HG03025 (cell line): ENCODE measurements at regions not wholly inside any gene's neighbourhood (a gene's known extent, or its start where the extent isn't known, plus 50 kb on each side); places are given as distances from the start of the nearest gene placed in this dataset.

Source experiments
- ATAC-seq: cut with Tn5 transposase; IDR thresholded peaks from one replicate; pipeline ENCODE4 v1.9.1; 2021; ENCODE audit warnings: mild to moderate bottlenecking, moderate library complexity; ENCODE audit not compliant: unreplicated experiment, low FRiP score

GRCh38 chr5:160961038-160961437 is 109.0 kb upstream of the ATP10B start:
- ATAC-seq, result no peak

DNA sequence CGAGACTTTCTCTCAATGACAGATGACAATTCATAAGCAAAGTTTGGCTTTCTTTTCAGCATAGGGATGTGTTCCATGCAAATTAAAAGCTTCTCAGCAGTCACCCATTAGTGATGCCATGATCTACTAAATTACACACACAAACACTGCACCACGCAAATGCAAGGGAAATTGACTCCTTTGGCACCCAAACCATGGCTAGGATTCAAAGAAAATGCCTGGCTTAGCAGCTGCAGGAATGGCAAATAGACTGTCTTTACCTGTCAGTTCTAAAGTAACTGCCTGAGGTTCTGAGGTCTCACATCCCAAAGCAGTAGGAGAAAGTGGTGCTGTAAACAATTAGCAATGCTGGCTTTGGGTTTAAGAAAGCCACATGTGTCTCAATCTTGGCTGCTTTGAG is 108.6 kb upstream of the ATP10B start:
- no peak for ATAC-seq

GRCh38 chr5:160959804-160960203 is 107.8 kb upstream of the ATP10B start:
- no peak for ATAC-seq

DNA sequence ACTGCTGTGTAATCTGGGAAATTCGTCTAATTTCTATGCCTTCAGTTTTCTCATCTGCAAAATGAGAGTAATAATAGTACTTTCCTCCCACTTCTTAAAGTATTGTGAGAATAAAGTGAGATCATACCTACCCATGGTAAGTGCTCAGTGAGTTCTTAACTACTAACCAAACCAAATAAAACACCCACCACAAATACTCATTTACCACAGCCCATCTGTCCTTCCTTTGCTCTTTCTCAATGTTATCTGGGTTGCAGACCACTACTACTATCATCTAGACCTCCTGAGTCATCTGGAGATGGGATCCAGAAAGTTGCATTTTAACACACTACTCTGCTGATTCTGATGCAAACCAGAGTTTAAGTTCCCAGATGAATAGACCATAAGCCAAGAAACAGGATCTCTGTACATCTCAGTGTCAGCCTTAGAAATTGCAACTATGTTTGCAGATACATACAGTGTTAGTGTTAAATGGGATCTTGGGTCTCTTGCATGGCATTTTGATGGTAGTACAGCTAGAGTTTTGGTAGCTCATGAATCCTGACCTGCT is 105.4 kb upstream of the ATP10B start:
- ATAC-seq, result no peak

DNA sequence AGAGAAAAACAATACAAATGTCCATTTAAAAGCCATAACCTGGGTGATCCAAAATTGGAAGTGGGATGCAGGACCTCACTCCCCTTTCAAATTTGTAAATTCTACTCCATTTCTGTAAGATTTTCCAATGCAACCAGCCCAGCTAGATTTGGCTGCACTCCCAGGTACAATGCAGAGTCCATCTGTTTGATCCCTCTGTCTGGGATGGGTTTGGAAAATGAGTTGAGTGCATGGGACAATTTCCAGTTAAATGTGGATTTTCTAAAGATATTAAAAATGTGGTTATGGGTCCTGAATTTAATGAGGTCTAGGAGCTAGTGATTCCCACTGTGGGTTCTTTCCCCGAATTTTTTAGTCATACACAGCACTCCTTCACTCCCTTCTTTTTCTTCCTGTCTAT is 104.0 kb upstream of the ATP10B start:
- no peak for ATAC-seq

DNA sequence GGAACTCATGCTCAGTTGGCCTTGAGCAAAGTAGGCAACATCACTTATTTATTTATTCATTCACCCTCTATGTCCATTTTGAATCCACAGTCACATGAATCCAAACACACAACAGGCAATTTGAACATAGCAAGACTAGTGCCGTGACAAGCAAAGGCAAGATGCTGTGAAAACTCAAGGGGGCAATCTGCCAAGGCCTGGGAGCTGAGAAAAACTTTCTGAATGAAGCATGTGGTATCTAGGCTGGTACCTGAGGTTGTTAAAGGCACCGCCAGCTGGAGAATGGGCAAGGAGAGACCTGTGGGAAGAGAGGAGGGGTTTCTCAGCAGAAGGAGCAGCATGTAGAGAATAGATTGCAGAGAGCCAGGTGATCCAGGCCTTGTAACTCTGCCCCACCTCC is 98.3 kb upstream of the ATP10B start:
- ATAC-seq, result no peak

GRCh38 chr5:160940725-160941124 is 88.7 kb upstream of the ATP10B start:
- no peak for ATAC-seq

DNA sequence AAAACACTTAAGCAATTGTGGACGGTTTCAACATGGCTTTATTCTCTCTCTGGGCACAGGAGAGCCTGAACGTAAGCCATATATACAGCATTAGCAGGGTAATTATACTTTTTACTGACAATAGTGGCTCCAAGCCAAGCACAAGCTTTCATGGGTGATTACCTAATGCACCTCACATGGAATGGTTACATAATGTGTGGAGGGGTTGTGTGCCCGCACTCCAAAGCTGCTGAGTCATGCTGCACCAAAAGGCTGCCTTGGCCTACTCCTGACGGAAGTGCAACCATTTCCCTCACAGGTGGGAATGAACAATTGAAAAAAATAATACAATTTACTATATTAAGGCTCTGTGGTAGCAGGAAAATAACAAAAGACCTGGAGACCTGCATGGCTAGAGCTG is 86.5 kb upstream of the ATP10B start:
- no peak for ATAC-seq

- no peak for ATAC-seq
Observed at GRCh38 chr5:160937570-160937969, 85.6 kb upstream of the ATP10B start.

- ATAC-seq, result no peak
Observed at GRCh38 chr5:160935776-160936175, 83.8 kb upstream of the ATP10B start.

- ATAC-seq, result no peak
Observed at GRCh38 chr5:160931283-160931682, 79.3 kb upstream of the ATP10B start.

DNA sequence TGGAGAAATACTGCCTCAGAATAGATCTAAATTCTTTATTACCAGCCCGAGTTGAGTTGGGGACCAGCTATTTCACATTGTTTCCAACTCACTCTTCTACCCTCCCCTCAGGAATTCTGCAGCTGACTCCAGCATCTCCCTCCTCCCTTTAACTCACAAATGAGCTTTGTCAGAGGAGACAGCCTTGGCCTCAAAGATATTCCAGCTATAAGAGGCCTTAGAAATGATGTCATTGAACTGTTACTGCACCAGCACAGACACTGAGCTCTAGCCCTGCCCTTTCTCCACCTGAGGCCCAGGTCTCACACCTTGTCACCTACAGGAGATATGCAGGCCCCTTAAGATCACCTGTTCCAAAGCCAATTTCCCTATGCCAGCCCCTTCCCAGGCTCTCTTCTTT is 78.4 kb upstream of the ATP10B start:
- ATAC-seq, result no peak

- ATAC-seq, result no peak
Observed at GRCh38 chr5:160929906-160930305, 77.9 kb upstream of the ATP10B start.

- ATAC-seq, result no peak
Observed at GRCh38 chr5:160929360-160929759, 77.3 kb upstream of the ATP10B start.

- ATAC-seq, result no peak
Observed at GRCh38 chr5:160926428-160926827, 74.4 kb upstream of the ATP10B start.

DNA sequence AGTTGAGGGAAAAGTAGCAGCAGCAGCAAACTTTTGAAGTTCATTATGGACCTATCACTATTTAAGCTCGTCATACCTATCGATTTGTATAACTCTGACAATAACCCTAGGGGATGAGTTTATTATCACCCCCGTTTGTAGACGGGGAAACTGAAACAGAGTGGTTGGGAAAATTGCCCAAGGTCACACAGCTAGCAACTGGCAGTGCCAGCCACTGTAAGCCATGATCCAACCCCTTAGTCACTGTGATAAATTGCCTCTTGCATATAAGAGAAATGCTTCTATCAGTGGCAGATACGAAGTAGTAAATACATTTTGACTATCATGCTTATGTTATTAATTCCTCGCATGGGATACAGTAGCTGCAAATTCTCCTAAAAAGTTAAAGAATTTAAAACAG is 73.3 kb upstream of the ATP10B start:
- ATAC-seq, result no peak

DNA sequence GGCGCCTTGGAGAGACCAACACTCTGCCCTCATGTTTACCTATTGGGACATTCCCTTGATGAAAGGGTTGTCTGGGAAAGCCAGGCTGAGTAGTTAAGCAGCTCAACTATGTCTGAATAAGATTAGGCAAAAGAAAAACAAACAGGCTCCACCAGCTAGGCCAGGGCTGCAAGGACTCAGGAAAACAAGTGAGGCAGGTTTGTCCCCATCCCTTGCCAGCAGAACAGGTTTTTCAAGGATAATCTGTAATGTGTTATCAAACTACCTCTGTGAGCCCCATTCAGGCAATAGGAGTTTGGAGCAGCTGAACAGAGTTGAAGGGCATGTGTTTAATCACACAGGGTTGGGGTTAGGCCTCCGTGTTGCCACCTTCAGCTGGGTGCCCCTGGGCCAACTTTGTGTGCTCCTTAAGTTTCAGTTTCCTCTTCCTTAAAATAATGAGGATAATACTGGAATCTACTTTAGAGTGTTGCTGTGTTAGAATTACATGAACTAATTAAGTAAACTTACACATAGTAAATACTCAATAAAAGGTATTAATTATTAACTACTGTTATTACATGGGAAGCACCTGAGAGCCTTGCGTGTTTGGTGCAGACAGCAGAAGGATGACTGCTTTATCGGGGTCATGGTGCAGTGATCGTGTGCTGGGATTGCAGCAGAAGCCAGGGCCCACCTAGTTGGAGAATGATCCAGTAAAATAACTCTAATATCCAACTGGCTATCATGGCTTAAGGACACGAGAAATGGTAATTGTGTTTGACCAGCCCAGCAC is 72.1 kb upstream of the ATP10B start:
- no peak for ATAC-seq

GRCh38 chr5:160923411-160923810 is 71.4 kb upstream of the ATP10B start:
- no peak for ATAC-seq

- ATAC-seq, result no peak
Observed at GRCh38 chr5:160922311-160922710, 70.3 kb upstream of the ATP10B start.

GRCh38 chr5:160921423-160922285 is 69.6 kb upstream of the ATP10B start:
- no peak for ATAC-seq

GRCh38 chr5:160919626-160920025 is 67.6 kb upstream of the ATP10B start:
- ATAC-seq, result no peak

DNA sequence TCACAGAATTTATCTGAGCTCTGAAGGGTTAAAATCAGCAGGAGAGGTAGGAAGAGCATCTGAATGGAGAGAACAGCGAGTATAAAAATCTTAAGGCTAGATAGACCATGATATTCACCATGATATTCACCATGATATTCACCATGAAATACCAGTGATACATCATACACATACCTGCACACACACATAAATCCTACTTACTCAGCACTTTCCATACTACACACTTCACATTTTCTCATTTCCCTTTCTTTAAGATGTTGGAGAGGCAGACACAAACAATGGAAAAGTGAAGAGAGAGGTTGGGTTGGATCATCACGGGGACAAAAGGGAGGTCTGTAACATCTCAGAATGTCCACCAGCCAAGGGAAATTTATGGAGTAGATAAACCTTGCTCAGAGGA is 66.4 kb upstream of the ATP10B start:
- no peak for ATAC-seq
